Right lobe of liver (tissue), 6 donors: ENCODE measurements at regions not wholly inside any gene's neighbourhood (a gene's known extent, or its start where the extent isn't known, plus 50 kb on each side); places are given as distances from the start of the nearest gene placed in this dataset.

Experiments used
- ATAC-seq, 4 donors: fragments of 200-7000 bp; cut with Tn5 transposase; one replicate each; pipeline ENCODE4 v1.9.1; 2020; ENCODE audit warnings: mild to moderate bottlenecking in 4 of 4, moderate library complexity in 4 of 4
- DNase-seq, 3 donors: peaks; one replicate each; pipeline ENCODE4 v3.0.0-alpha.2; 2020
- H3K27ac ChIP-seq, 3 donors: fragments of 200-600 bp; one replicate each; pipeline ENCODE4 v1.8.0; 2022
- H3K27me3 ChIP-seq, 2 donors: fragments of 200-600 bp; one replicate each; pipeline ENCODE4 v1.8.0; 2022
- H3K36me3 ChIP-seq, 4 donors: fragments of 200-600 bp; sonication (generic) in 1 of 4; one replicate each; pipeline versions ENCODE4 v1.5.1 to v1.8.0; 2017 to 2022; ENCODE audit warnings: control low read depth in 1 of 4
- H3K4me1 ChIP-seq, 4 donors: fragments of 200-600 bp; sonication (generic) in 1 of 4; one replicate each; pipeline versions ENCODE4 v1.5.1 to v1.8.0; 2017 to 2022; ENCODE audit warnings: control low read depth in 1 of 4
- H3K4me3 ChIP-seq, 3 donors: fragments of 200-600 bp; one replicate each; pipeline ENCODE4 v1.8.0; 2022
- H3K9me3 ChIP-seq, 4 donors: fragments of 200-600 bp; sonication (generic) in 1 of 4; one replicate each; pipeline versions ENCODE4 v1.5.1 to v1.8.0; 2017 to 2022; ENCODE audit warnings: control low read depth in 1 of 4
- CTCF ChIP-seq, 4 donors: fragments of 200-600 bp in 3 of 4; fragments of 450-650 bp in 1 of 4; IDR thresholded peaks; one replicate each; pipeline versions ENCODE4 v1.5.1 to v1.8.0; 2016 to 2022; ENCODE audit warnings: antibody characterized with exemption in 4 of 4, mild to moderate bottlenecking in 2 of 4
- POLR2A ChIP-seq: fragments of 450-650 bp; IDR thresholded peaks from one replicate; pipeline ENCODE4 v1.6.1; 2017; ENCODE audit warnings: antibody characterized with exemption, mild to moderate bottlenecking
- WGBS: methylation state at CpG from one replicate; pipeline ENCODE4 v1.1.6; 2018; ENCODE audit warnings: low coverage, low lambda C conversion rate; ENCODE audit not compliant: insufficient coverage; ENCODE audit errors: missing lambda C conversion rate; 5-methylcytosine and 5-hydroxymethylcytosine counted together
- intact Hi-C, 2 donors: fragments of 100-400 bp; cut with DNase I; formaldehyde crosslinking; loops; one replicate each; pipeline versions ENCODE4 v1.11.2 to v1.14.1; 2022
- donor health status: DM: no; HTN: yes; CAD: no.
- donor health status: DM: no; HTN: no; CAD: no.
- donor health status: DM: no; HTN: no; CAD: no.
- donor health status: DM: no; HTN: yes; CAD: no.
- donor health status: DM: no; HTN: yes; CAD: no.

- H3K9me3 ChIP-seq = no peaks in the 10 kb centered on the region
- WGBS = 34% methylated on average over 3 of the region's 4 CpGs
- ATAC-seq (no peak), DNase-seq (no peak)
- H3K36me3 ChIP-seq = no peaks in the 10 kb centered on the region
- no peaks in the 10 kb centered on the region for H3K4me1 ChIP-seq
- H3K27ac ChIP-seq = no peak overlapping the region
- TF ChIP-seq CTCF (IDR thresholded peaks at IDR 0.05) (no peak), POLR2A (no peak)
- no peaks in the 10 kb centered on the region for H3K27me3 ChIP-seq
- intact Hi-C loops = no loop called here
- no peak overlapping the region for H3K4me3 ChIP-seq
Measured at GRCh38 chr2:113812204-113812603, 55.8 kb upstream of the SLC35F5 start.

GRCh38 chr2:113809076-113809736, 52.8 kb upstream of the SLC35F5 start:
- no peak for TF ChIP-seq CTCF (IDR thresholded peaks at IDR 0.05)
- no peak for TF ChIP-seq POLR2A
- ATAC-seq (no peak), DNase-seq (no peak)
- Histone ChIP-seq H3K27ac (no peak overlapping the region), H3K9me3 (no peaks in the 10 kb centered on the region), H3K4me3 (no peak overlapping the region), H3K36me3 (no peaks in the 10 kb centered on the region), H3K4me1 (no peaks in the 10 kb centered on the region), H3K27me3 (no peaks in the 10 kb centered on the region)
- 58% methylated on average over 4 of the region's 5 CpGs for WGBS
- intact Hi-C loops = no loop called here

- intact Hi-C loops = no loop called here
- Histone ChIP-seq H3K27me3 (no peaks in the 10 kb centered on the region), H3K27ac (no peak overlapping the region), H3K9me3 (no peaks in the 10 kb centered on the region), H3K4me1 (no peaks in the 10 kb centered on the region), H3K36me3 (no peaks in the 10 kb centered on the region), H3K4me3 (no peak overlapping the region)
- TF ChIP-seq CTCF (IDR thresholded peaks at IDR 0.05) = no peak
- no peak for TF ChIP-seq POLR2A
- WGBS = 80% methylated on average over 1 of the region's 2 CpGs
- ATAC-seq (no peak), DNase-seq (no peak)
Measured at GRCh38 chr2:113807721-113808120, 51.3 kb upstream of the SLC35F5 start.

- TF ChIP-seq CTCF (IDR thresholded peaks at IDR 0.05) (no peak), POLR2A (no peak)
- 81% methylated on average over 8 of the region's 8 CpGs for WGBS
- no peaks in the 10 kb centered on the region for H3K36me3 ChIP-seq
- intact Hi-C loops = no loop called here
- ATAC-seq (no peak), DNase-seq (no peak)
- H3K27me3 ChIP-seq = no peaks in the 10 kb centered on the region
- no peak overlapping the region for H3K27ac ChIP-seq
- H3K4me1 ChIP-seq = no peaks in the 10 kb centered on the region
- no peaks in the 10 kb centered on the region for H3K9me3 ChIP-seq
- H3K4me3 ChIP-seq = no peak overlapping the region
Measured at GRCh38 chr2:113806217-113806913, 49.9 kb upstream of the SLC35F5 start.
